CD4-positive, alpha-beta T cell (primary cell): ENCODE measurements at regions not wholly inside any gene's neighbourhood (a gene's known extent, or its start where the extent isn't known, plus 50 kb on each side); places are given as distances from the start of the nearest gene placed in this dataset.

Experiments
- ATAC-seq: fragments of 200-7000 bp; cut with Tn5 transposase; one replicate; pipeline ENCODE4 v1.10.0; 2022; ENCODE audit warnings: mild to moderate bottlenecking; ENCODE audit not compliant: poor library complexity
- CTCF ChIA-PET: fragments of 350-600 bp; sonication (Branson Sonifier 250); formaldehyde crosslinking; loops from one replicate; lab custom pipeline; 2021; ENCODE audit warnings: antibody characterized with exemption, inconsistent platforms; lab: Charles Lee
- POLR2A ChIA-PET: fragments of 350-600 bp; sonication (Branson Sonifier 250); formaldehyde crosslinking; loops from one replicate; lab custom pipeline; 2021; ENCODE audit warnings: antibody characterized with exemption, inconsistent platforms; lab: Charles Lee
- DNase-seq, 14 experiments: peaks; one replicate each; pipeline ENCODE4 v3.0.0-alpha.2; 2013 to 2020; ENCODE audit warnings: mixed read lengths in 2 of 14
- H3K27ac ChIP-seq, 2 donors: one replicate each; pipeline versions ENCODE4 v1.5.1 to v1.7.0; 2013; ENCODE audit warnings: low read length in 2 of 2, low read depth in 1 of 2, mild to moderate bottlenecking in 1 of 2
- H3K27me3 ChIP-seq, 2 experiments: 1 replicate in 1 of 2; 2 replicates in 1 of 2; pipeline versions ENCODE4 v1.6.1 to v1.7.0; 2013; ENCODE audit warnings: low read length in 2 of 2, control low read depth in 1 of 2, mild to moderate bottlenecking in 1 of 2, moderate library complexity in 1 of 2; ENCODE audit not compliant: insufficient read depth in 2 of 2, control insufficient read depth in 1 of 2
- H3K36me3 ChIP-seq: one replicate; pipeline ENCODE4 v1.6.1; 2013; ENCODE audit warnings: low read length, control low read depth; ENCODE audit not compliant: insufficient read depth
- H3K4me1 ChIP-seq: one replicate; pipeline ENCODE4 v1.6.1; 2013; ENCODE audit warnings: low read length, control low read depth; ENCODE audit not compliant: insufficient read depth
- H3K4me3 ChIP-seq: one replicate; pipeline ENCODE4 v1.5.1; 2013; ENCODE audit warnings: mild to moderate bottlenecking, low read length, moderate library complexity
- H3K9me3 ChIP-seq, 2 experiments: 1 replicate in 1 of 2; 2 replicates in 1 of 2; pipeline versions ENCODE4 v1.6.1 to v1.7.0; 2013; ENCODE audit warnings: low read length in 2 of 2, mild to moderate bottlenecking in 2 of 2, control low read depth in 1 of 2, moderate library complexity in 1 of 2; ENCODE audit not compliant: control insufficient read depth in 1 of 2, insufficient read depth in 1 of 2
- H3K27ac Mint-ChIP-seq: one replicate; pipeline ENCODE4 v1.8.0; 2020; ENCODE audit warnings: mixed read lengths
- H3K27me3 Mint-ChIP-seq: one replicate; pipeline ENCODE4 v1.8.0; 2021; ENCODE audit warnings: mixed read lengths
- H3K36me3 Mint-ChIP-seq: one replicate; pipeline ENCODE4 v1.8.0; 2021; ENCODE audit warnings: low read depth, mixed read lengths
- H3K4me1 Mint-ChIP-seq: one replicate; pipeline ENCODE4 v1.8.0; 2021; ENCODE audit warnings: low read depth, mixed read lengths
- H3K4me3 Mint-ChIP-seq: one replicate; pipeline ENCODE4 v1.8.0; 2020; ENCODE audit warnings: mild to moderate bottlenecking, mixed read lengths
- H3K9me3 Mint-ChIP-seq: one replicate; pipeline ENCODE4 v1.8.0; 2020; ENCODE audit warnings: mixed read lengths
- CTCF ChIP-seq: fragments of 200-600 bp; IDR thresholded peaks from one replicate; pipeline ENCODE4 v1.8.0; 2022; ENCODE audit warnings: antibody characterized with exemption, mild to moderate bottlenecking
- intact Hi-C, 2 experiments: fragments of 100-400 bp; cut with DNase I in 1 of 2; cut with micrococcal nuclease in 1 of 2; formaldehyde crosslinking; loops; one replicate each; pipeline versions ENCODE4 v1.15.1 to v1.9.0; 2023 to 2025; cut with DNase I, micrococcal nuclease

DNA sequence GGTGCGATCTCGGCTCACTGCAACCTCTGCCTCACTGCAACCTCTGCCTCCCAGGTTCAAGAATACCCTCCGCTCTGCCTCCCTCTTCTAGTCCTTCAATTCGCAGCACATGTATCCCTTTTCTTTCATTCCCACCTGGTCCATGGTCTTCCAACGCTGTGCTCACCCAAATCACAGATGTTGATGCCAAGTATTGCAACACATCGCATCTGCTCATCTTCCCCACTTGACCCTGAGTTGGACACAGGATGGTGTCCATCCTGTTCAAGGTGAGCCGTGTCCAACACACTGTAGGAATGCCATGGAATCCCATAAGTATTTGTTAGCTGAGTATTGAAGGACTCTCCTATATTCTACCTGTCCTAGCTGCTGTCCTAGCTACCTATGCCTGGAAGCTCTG is 50.6 kb upstream of the ETV6 start:
- ATAC-seq (no peak), DNase-seq (no peak)
- CTCF ChIA-PET: no interaction called here
- Histone ChIP-seq H3K4me1 (no peaks in the 10 kb centered on the region), H3K36me3 (no peaks in the 10 kb centered on the region), H3K9me3 (no peaks in the 10 kb centered on the region), H3K4me3 (no peak overlapping the region), H3K27me3 (no peaks in the 10 kb centered on the region), H3K27ac (no peak overlapping the region)
- Mint-ChIP-seq H3K9me3 (no peaks in the 10 kb centered on the region), H3K36me3 (no peaks in the 10 kb centered on the region), H3K27me3 (no peaks in the 10 kb centered on the region), H3K27ac (no peak overlapping the region), H3K4me3 (no peak overlapping the region), H3K4me1 (no peaks in the 10 kb centered on the region)
- intact Hi-C loops: no loop called here
- POLR2A ChIA-PET: no interaction called here
- no peak for TF ChIP-seq CTCF
